Neural cell (in vitro differentiated cells): ENCODE measurements at regions not wholly inside any gene's neighbourhood (a gene's known extent, or its start where the extent isn't known, plus 50 kb on each side); places are given as distances from the start of the nearest gene placed in this dataset.

ENCODE experiments used
- H2AFZ ChIP-seq: fragments of 200-600, 300-800 bp; sonication (generic), shearing (Covaris generic); 2 replicates; pipeline ENCODE4 v1.6.0; 2014; ENCODE audit warnings: low read depth, mild to moderate bottlenecking, antibody characterized with exemption, low read length, moderate library complexity
- H3F3A ChIP-seq: fragments of 200-600 bp; shearing (Covaris generic); 2 replicates; pipeline ENCODE4 v1.6.1; 2016; ENCODE audit warnings: mild to moderate bottlenecking, moderate library complexity, mixed read lengths, antibody characterized with exemption, low read length; ENCODE audit not compliant: insufficient read depth, poor library complexity, severe bottlenecking
- H3K27ac ChIP-seq: fragments of 200-600, 300-800 bp; sonication (generic), shearing (Covaris generic); 2 replicates; pipeline ENCODE4 v1.5.1; 2014; ENCODE audit warnings: mild to moderate bottlenecking, low read length, moderate library complexity
- H3K27me3 ChIP-seq: fragments of 300-800, 200-600 bp; sonication (generic), shearing (Covaris generic); 2 replicates; pipeline ENCODE4 v1.6.0; 2014; ENCODE audit warnings: mild to moderate bottlenecking, low read depth, low read length, moderate library complexity; ENCODE audit not compliant: insufficient read depth
- H3K36me3 ChIP-seq: fragments of 300-800, 200-600 bp; sonication (generic), shearing (Covaris generic); 2 replicates; pipeline ENCODE4 v1.5.1; 2014; ENCODE audit warnings: mild to moderate bottlenecking, antibody characterized with exemption, low read length, moderate library complexity; ENCODE audit not compliant: insufficient read depth
- H3K4me2 ChIP-seq: fragments of 300-800, 200-600 bp; sonication (generic), shearing (Covaris generic); 2 replicates; pipeline ENCODE4 v1.6.0; 2014; ENCODE audit warnings: mild to moderate bottlenecking, low read length
- H3K4me3 ChIP-seq: fragments of 300-800, 200-600 bp; sonication (generic), shearing (Covaris generic); 2 replicates; pipeline ENCODE4 v1.5.1; 2014; ENCODE audit warnings: mild to moderate bottlenecking, low read length, moderate library complexity
- H3K79me2 ChIP-seq: fragments of 200-600 bp; shearing (Covaris generic); replicated peaks from 2 replicates; pipeline ENCODE4 v1.6.0; 2014; ENCODE audit warnings: mild to moderate bottlenecking, low read length, moderate library complexity; ENCODE audit not compliant: insufficient read depth
- H3K9ac ChIP-seq: fragments of 300-800, 200-600 bp; sonication (generic), shearing (Covaris generic); 2 replicates; pipeline ENCODE4 v1.6.1; 2016; ENCODE audit warnings: mild to moderate bottlenecking, low read length, mixed read lengths
- H3K9me2 ChIP-seq: fragments of 200-600 bp; shearing (Covaris generic); 2 replicates; pipeline ENCODE4 v1.6.1; 2016; ENCODE audit warnings: mild to moderate bottlenecking, low read length, mixed read lengths; ENCODE audit not compliant: insufficient read depth
- H3K9me3 ChIP-seq: fragments of 200-600, 300-800 bp; sonication (generic), shearing (Covaris generic); 2 replicates; pipeline ENCODE4 v1.6.1; 2016; ENCODE audit warnings: mild to moderate bottlenecking, mixed run types, low read length, moderate library complexity, mixed read lengths
- H4K20me1 ChIP-seq: fragments of 200-600 bp; shearing (Covaris generic); 2 replicates; pipeline ENCODE4 v1.6.1; 2016; ENCODE audit warnings: mild to moderate bottlenecking, mixed run types; ENCODE audit not compliant: insufficient read depth
- EP300 ChIP-seq: fragments of 450-650 bp; conservative IDR thresholded peaks from 2 replicates; pipeline ENCODE4 v1.6.1; 2014; ENCODE audit warnings: antibody characterized with exemption, mild to moderate bottlenecking, moderate library complexity; ENCODE audit not compliant: poor library complexity, severe bottlenecking
- EZH2 ChIP-seq: fragments of 200-600, 300-800 bp; shearing (Covaris generic), sonication (generic); IDR thresholded peaks from 2 replicates; pipeline ENCODE4 v1.6.1; 2014; ENCODE audit warnings: antibody characterized with exemption, low read length, borderline replicate concordance, mild to moderate bottlenecking; ENCODE audit not compliant: insufficient read depth, poor library complexity, severe bottlenecking
- MXI1 ChIP-seq: fragments of 450-650 bp; conservative IDR thresholded peaks from 2 replicates; pipeline ENCODE4 v1.6.1; 2014; ENCODE audit warnings: antibody characterized with exemption, mild to moderate bottlenecking; ENCODE audit not compliant: poor library complexity, severe bottlenecking
- POLR2AphosphoS5 ChIP-seq: IDR thresholded peaks from 2 replicates; pipeline ENCODE4 v1.6.1; 2012
- RAD21 ChIP-seq: fragments of 450-650 bp; conservative IDR thresholded peaks from 2 replicates; pipeline ENCODE4 v1.6.1; 2014; ENCODE audit warnings: antibody characterized with exemption, mild to moderate bottlenecking, moderate library complexity
- SMC3 ChIP-seq: fragments of 450-650 bp; conservative IDR thresholded peaks from 2 replicates; pipeline ENCODE4 v1.6.1; 2014; ENCODE audit warnings: antibody characterized with exemption, mild to moderate bottlenecking, moderate library complexity; ENCODE audit not compliant: poor library complexity
- TAF1 ChIP-seq: IDR thresholded peaks from 2 replicates; pipeline ENCODE4 v1.6.1; 2012; ENCODE audit warnings: low read depth
- TF ChIP-seq, protein P1 (sequence below): fragments of 450-650 bp; IDR thresholded peaks from 2 replicates; pipeline ENCODE4 v1.5.1; 2014; ENCODE audit warnings: antibody characterized with exemption, mild to moderate bottlenecking, moderate library complexity; ENCODE audit not compliant: poor library complexity, severe bottlenecking
- TF ChIP-seq, protein P2 (sequence below): IDR thresholded peaks from 2 replicates; pipeline ENCODE4 v1.6.1; 2012; ENCODE audit warnings: borderline replicate concordance

DNA sequence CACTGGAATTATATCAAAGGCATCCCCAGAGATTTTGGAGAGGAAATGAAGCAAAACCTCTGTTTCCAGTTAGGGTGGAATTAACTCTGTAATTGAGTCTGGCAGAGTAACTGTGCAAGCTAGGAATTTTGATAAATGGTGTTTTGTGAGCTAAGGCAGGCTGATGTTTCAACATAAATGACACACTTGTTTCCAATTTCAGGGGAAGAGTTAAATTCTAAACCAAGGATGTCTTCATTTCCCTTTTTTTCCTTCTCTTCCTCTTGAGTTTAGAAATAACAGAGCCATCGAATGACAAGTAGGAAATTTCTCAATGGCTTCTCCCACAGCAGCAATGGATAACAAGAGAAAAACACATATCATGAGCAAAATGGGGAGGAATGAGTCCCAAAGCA, 131.2 kb downstream of the IRS2 start:
- Histone ChIP-seq H3K9me2 (no peaks in the 10 kb centered on the region), H3K27me3 (no peaks in the 10 kb centered on the region), H3K79me2 (no peaks in the 10 kb centered on the region), H3K4me2 (no peak overlapping the region), H3K36me3 (no peaks in the 10 kb centered on the region), H3F3A (no peaks in the 10 kb centered on the region), H3K27ac (no peak overlapping the region), H3K9me3 (no peaks in the 10 kb centered on the region), H4K20me1 (no peaks in the 10 kb centered on the region), H2AFZ (no peak overlapping the region), H3K9ac (no peak overlapping the region), H3K4me3 (no peak overlapping the region)
- no peak for TF ChIP-seq SMC3
- TF ChIP-seq, protein P1, sequence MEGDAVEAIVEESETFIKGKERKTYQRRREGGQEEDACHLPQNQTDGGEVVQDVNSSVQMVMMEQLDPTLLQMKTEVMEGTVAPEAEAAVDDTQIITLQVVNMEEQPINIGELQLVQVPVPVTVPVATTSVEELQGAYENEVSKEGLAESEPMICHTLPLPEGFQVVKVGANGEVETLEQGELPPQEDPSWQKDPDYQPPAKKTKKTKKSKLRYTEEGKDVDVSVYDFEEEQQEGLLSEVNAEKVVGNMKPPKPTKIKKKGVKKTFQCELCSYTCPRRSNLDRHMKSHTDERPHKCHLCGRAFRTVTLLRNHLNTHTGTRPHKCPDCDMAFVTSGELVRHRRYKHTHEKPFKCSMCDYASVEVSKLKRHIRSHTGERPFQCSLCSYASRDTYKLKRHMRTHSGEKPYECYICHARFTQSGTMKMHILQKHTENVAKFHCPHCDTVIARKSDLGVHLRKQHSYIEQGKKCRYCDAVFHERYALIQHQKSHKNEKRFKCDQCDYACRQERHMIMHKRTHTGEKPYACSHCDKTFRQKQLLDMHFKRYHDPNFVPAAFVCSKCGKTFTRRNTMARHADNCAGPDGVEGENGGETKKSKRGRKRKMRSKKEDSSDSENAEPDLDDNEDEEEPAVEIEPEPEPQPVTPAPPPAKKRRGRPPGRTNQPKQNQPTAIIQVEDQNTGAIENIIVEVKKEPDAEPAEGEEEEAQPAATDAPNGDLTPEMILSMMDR: no peak
- TF ChIP-seq, protein P2, sequence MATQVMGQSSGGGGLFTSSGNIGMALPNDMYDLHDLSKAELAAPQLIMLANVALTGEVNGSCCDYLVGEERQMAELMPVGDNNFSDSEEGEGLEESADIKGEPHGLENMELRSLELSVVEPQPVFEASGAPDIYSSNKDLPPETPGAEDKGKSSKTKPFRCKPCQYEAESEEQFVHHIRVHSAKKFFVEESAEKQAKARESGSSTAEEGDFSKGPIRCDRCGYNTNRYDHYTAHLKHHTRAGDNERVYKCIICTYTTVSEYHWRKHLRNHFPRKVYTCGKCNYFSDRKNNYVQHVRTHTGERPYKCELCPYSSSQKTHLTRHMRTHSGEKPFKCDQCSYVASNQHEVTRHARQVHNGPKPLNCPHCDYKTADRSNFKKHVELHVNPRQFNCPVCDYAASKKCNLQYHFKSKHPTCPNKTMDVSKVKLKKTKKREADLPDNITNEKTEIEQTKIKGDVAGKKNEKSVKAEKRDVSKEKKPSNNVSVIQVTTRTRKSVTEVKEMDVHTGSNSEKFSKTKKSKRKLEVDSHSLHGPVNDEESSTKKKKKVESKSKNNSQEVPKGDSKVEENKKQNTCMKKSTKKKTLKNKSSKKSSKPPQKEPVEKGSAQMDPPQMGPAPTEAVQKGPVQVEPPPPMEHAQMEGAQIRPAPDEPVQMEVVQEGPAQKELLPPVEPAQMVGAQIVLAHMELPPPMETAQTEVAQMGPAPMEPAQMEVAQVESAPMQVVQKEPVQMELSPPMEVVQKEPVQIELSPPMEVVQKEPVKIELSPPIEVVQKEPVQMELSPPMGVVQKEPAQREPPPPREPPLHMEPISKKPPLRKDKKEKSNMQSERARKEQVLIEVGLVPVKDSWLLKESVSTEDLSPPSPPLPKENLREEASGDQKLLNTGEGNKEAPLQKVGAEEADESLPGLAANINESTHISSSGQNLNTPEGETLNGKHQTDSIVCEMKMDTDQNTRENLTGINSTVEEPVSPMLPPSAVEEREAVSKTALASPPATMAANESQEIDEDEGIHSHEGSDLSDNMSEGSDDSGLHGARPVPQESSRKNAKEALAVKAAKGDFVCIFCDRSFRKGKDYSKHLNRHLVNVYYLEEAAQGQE: no peak
- no peak for TF ChIP-seq MXI1
- TF ChIP-seq POLR2AphosphoS5: no peak
- TF ChIP-seq RAD21: no peak
- no peak for TF ChIP-seq TAF1
- TF ChIP-seq EZH2: no peak
- TF ChIP-seq EP300: no peak

DNA sequence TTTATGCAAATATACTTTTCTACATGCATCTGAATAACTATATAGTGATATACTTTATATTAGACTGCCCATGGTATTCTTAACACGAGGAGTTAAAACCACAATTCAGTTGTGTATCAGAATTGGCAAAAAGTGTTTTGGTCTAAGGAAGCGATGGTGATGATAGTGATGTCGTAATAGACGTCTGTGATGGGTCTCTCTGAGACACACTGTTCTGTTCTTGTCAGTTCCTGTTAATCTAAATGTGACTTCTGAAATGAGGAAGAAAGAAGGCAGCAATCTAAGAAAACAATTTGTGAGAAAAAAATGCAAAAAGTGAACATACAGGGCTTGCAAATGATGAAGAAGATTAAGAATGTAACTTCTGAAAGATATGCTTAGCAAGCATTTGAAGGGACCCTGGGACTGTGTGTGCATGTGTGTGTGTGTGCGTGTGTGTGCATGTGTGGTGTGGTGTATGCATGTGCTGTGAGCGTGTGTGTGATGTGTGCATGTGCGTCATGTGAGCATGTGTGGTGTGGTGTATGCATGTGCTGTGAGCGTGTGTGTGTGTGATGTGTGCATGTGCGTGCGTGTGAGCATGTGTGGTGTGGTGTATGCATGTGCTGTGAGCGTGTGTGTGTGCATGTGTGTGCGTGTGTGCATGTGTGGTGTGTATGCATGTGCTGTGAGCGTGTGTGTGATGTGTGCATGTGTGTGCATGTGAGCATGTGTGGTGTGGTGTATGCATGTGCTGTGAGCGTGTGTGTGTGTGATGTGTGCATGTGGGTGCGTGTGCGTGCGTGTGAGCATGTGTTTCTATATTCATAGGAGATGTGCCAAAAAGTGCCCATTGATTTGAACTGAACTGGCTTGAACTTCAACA, 131.8 kb downstream of the IRS2 start:
- Histone ChIP-seq H3K4me3 (peak overlapping the region; percentile 6), H3F3A (no peaks in the 10 kb centered on the region), H3K27ac (peak overlapping the region; percentile 16), H3K36me3 (no peaks in the 10 kb centered on the region), H3K27me3 (no peaks in the 10 kb centered on the region), H3K9me3 (no peaks in the 10 kb centered on the region), H3K79me2 (no peaks in the 10 kb centered on the region), H3K9me2 (no peaks in the 10 kb centered on the region), H3K4me2 (peak overlapping the region; percentile 9), H3K9ac (peak overlapping the region; percentile 9), H2AFZ (no peak overlapping the region), H4K20me1 (no peaks in the 10 kb centered on the region)
- TF ChIP-seq RAD21: no peak
- TF ChIP-seq, protein P2: no peak
- no peak for TF ChIP-seq MXI1
- TF ChIP-seq, protein P1: no peak
- TF ChIP-seq TAF1: no peak
- TF ChIP-seq EP300: peak; percentile 39
- no peak for TF ChIP-seq EZH2
